GM21526 (cell line): ENCODE measurements at regions not wholly inside any gene's neighbourhood (a gene's known extent, or its start where the extent isn't known, plus 50 kb on each side); places are given as distances from the start of the nearest gene placed in this dataset.

Source experiments
- ATAC-seq: cut with Tn5 transposase; IDR thresholded peaks from one replicate; pipeline ENCODE4 v1.9.1; 2021; ENCODE audit warnings: moderate library complexity; ENCODE audit not compliant: unreplicated experiment, low FRiP score

GRCh38 chr5:104186510-104186909, 623.9 kb upstream of the NUDT12 start:
- no peak for ATAC-seq

GRCh38 chr5:104186100-104186499, 623.5 kb upstream of the NUDT12 start:
- no peak for ATAC-seq

- no peak for ATAC-seq
These were observed 621.7 kb upstream of the NUDT12 start for GRCh38 chr5:104184264-104184663.

- ATAC-seq, result peak; percentile 82
These were observed 616.4 kb upstream of the NUDT12 start for GRCh38 chr5:104178829-104179456.

- no peak for ATAC-seq
These were observed 615.5 kb upstream of the NUDT12 start for GRCh38 chr5:104178066-104178465.

GRCh38 chr5:104177651-104178050, 615.1 kb upstream of the NUDT12 start:
- no peak for ATAC-seq

GRCh38 chr5:104172976-104173375, 610.4 kb upstream of the NUDT12 start:
- ATAC-seq, result no peak

GRCh38 chr5:104171958-104172690, 609.5 kb upstream of the NUDT12 start:
- ATAC-seq, result no peak

- ATAC-seq, result no peak
These were observed 608.3 kb upstream of the NUDT12 start for GRCh38 chr5:104170926-104171325.

- no peak for ATAC-seq
These were observed 584.1 kb upstream of the NUDT12 start for GRCh38 chr5:104146652-104147051.

- ATAC-seq, result no peak
These were observed 577.3 kb upstream of the NUDT12 start for GRCh38 chr5:104139840-104140239.

- ATAC-seq, result no peak
These were observed 567.7 kb upstream of the NUDT12 start for GRCh38 chr5:104130320-104130719.

- ATAC-seq, result no peak
These were observed 565.8 kb upstream of the NUDT12 start for GRCh38 chr5:104128348-104128747.

- no peak for ATAC-seq
These were observed 564.4 kb upstream of the NUDT12 start for GRCh38 chr5:104126980-104127379.

GRCh38 chr5:104119529-104119928, 556.9 kb upstream of the NUDT12 start:
- no peak for ATAC-seq

- ATAC-seq, result no peak
These were observed 549.0 kb upstream of the NUDT12 start for GRCh38 chr5:104111632-104112031.

- no peak for ATAC-seq
These were observed 533.9 kb upstream of the NUDT12 start for GRCh38 chr5:104096451-104096850.

- no peak for ATAC-seq
These were observed 532.9 kb upstream of the NUDT12 start for GRCh38 chr5:104095527-104095926.

- no peak for ATAC-seq
These were observed 526.5 kb upstream of the NUDT12 start for GRCh38 chr5:104088876-104089778.

- no peak for ATAC-seq
These were observed 522.3 kb upstream of the NUDT12 start for GRCh38 chr5:104084896-104085295.

GRCh38 chr5:104082754-104083153, 520.2 kb upstream of the NUDT12 start:
- no peak for ATAC-seq
